Activated CD4-positive, CD25-positive, alpha-beta regulatory T cell (primary cell): ENCODE measurements at regions not wholly inside any gene's neighbourhood (a gene's known extent, or its start where the extent isn't known, plus 50 kb on each side); places are given as distances from the start of the nearest gene placed in this dataset.
"Not testable (repeated sequence)": the region's sequence is repeated elsewhere in the genome, so short reads cannot be mapped to it uniquely, and the experiment has no call there.

ENCODE experiments used
- DNase-seq, 4 experiments: peaks; one replicate each; lab custom pipeline; 2025; lab: John Stamatoyannopoulos, UW

DNA sequence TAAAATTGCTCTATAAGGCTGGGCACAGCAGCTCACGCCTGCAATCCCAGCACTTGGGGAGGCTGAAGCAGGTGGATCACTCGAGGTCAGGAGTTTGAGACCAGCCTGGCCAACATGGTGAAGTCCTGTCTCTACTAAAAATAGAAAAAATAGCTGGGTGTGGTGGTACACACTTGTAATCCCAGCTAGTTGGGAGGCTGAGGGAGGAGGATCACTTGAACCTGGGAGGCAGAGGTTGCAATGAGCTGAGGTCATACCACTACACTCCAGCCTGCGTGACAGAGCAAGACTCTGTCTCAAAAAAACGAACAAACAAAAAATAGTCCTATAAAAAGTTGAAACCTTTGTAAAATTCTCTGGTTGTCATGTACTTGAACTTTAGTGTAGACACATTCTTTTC is 93.0 kb upstream of the KIF26B start:
- DNase-seq = not testable (repeated sequence)

DNA sequence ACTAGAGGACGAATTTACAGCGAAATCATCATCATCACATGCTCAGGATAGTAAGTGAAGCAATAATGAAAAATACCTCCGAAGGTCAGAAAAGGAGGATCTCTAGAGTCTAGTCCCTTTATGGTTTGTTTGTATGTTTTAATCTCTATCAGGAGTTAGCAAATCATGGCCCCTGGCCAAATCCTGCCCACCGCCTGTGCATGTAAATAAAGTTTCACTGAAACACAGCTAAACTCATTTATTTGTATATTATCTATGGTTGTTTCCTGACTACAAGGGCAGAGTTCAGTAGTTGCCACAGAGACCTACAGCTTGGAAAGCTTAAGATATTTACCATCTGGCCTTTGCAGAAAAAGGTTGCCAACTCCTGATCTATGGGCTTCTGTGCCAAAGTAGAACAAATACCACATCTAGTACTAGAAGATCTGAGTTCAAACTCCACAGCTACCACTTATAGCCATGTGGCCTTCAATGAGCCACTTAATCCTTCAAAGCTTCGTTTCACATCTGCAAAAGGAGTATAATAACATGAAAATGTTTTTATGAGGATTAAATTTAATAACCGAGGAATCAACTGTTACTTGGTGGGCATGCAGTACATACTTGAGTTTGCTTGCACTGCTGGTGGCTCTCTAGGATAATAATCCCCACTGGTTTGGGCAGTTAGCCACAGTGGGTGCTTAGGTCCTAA is 94.0 kb upstream of the KIF26B start:
- no peak for DNase-seq

DNA sequence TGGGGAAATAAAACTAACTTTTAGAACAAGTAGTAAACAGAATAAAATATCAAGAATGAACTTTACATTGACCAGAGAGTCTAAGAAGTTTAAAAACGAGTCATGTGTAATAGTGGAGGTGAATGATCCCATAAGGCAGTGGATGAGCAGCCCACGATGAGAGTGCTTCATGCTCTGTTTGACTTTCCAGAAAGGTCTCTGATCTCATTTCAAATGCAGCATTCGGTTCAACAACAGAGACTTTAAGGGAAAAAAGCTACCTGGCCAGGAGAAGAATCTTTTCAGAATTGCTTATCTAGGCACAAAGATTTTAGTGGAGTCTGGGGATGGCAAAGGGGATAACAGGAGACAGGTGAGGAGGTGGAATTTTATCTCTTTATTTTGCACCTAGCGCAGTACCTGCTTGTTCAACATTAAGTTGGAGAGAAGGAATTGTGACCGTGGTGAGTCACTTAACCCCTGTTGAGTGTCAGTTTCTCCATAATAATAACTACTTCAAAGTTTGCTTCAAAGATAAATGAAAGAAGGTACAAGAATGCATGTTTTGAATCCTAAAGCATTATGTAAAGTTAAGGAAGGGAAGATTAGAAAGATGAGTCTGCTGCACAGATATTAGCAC is 94.9 kb upstream of the KIF26B start:
- no peak for DNase-seq

DNA sequence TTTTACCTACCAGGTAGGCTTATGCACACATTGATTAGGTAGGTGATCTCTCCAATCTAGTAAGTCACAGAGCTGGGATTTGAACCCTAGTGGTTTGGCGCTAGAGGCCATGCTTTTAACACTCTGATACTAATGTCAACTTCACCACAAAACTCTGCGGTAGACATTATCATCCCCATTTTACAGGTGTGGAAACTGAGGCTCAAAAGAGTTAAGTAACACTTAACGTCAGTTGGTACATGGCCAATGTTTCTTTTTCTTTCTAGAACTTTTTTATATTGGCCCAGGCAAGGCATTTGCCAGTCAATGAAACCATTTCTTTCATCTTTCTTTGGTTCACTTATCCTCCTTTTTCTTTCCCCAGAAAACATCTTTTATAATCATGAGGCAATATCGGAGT is 95.9 kb upstream of the KIF26B start:
- no peak for DNase-seq

DNA sequence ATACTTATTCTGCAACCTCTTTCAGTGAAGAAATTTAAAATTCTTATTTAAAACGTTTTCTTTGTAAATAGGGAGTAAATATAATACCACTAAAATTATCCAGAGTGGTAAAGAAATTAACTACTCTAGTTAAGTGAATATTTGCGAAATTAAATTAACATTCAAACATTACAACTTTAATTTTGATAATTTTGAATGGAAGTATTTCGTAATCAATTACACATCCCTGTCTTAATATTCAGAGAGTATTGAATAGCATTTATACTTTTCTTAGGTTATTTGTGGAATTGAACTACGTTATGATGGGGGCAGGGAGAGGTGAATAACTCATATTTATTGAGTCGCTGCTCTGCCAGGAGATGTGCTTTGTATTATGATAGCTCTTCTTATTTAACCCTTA is 96.3 kb upstream of the KIF26B start:
- no peak for DNase-seq

DNA sequence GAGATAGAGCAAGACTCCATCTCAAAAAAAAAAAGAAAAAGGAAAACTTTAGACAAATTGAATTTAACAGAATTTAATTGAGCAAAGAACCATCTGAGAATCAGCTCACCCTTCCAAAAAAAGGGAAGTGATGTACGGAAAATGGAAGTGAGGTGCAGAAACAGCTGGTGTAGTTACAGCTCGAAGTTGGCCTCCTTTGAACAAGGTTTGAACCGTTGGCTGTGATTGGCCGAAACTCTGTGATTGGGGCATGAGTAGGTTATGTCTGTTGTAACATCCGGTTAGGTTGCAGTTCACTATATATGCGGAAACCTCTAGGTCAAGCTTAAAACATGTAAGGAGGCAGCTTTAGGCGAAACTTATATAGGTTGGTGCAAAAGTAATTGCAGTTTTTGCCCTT is 97.9 kb upstream of the KIF26B start:
- no peak for DNase-seq

DNA sequence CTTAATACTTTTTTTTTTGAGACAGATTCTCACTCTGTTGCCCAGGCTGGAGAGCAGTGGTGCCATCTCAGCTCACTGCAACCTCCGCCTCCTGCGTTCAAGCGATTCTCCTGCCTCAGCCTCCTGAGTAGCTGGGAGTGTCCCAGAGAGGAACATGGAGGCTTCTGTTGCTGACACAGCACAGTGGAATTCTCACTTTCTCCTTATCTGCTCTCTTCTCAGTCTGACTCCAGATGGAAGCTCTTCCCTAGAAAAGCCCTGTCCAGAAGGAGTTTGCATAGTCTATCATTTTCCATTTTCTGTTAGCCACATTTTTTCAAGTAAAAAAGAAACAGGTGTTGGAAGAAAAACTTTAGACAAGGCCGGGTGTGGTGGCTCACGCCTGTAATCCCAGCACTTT is 98.5 kb upstream of the KIF26B start:
- DNase-seq = not testable (repeated sequence)

DNA sequence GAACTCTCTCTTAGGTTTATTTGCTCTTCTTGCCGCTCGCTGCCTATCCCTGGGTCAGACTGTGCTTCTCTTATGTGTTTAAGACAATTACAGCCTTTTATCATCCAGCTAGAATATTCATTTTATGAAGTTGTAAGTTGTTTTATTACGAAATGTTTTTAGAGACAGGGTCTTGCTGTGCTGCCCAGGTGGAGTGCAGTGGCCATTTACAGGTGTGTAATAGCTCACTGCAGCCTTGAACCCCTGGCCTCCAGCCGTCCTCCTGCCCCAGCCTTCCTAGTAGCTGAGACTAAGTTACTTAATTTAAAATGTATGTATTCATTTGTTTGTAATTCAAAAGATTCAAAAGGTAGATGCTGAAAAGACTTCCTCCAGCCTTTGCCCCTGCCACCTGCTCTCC is 99.0 kb upstream of the KIF26B start:
- DNase-seq = no peak

DNA sequence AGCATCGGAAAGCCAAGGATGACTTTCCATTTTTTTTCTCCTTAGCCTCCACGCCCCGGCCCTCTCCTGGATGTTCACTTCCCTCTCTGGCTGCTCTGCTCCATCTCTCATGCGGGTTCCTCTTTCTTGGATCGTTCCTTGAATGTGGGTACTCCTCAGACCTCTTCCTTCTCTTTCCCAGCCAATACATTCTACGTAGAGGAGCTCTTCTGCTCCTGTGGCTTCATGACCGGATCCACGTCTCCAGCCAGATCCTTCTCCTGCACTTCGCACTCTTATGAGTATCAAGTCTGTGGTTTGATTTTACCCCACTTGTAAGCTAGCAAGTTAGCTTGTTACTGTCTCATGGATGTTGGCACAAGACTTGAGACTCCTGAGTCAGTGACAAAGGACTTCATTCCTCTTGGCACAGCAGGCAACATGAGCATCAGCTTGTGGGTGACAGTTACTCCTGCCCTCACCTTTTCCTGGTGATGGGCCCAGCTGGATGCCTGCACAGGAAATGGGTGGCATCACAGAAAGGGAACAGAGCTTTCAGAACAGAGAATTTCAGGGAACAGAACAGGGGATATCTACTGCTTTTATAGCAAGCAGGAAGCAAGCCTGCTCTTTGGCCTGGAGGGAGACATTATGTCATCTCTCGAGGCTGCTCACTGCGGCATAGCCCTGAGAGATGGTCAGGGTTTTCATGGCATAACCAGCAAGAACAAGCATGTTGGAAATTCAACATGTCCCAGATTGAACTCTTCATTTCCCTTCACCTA is 100.1 kb upstream of the KIF26B start:
- no peak for DNase-seq

DNA sequence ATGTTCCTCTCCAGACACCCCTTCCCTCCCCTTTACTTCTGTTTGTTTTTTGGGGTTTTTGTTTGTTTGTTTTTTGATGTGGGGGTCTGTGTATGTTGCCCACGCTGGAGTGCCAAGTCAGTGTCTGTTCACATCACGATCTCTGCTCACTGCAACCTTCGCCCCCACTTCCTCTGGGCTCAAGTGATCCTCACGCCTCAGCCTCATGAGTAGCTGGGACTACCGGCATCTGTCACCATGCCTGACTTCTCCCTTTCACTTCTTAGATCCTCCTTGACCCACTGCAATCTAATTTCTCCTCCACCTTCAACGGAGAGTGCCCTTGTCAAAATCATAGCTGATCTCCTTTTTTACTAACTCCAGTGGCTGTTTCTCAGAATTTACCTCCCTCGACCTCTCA is 100.7 kb upstream of the KIF26B start:
- no peak for DNase-seq

DNA sequence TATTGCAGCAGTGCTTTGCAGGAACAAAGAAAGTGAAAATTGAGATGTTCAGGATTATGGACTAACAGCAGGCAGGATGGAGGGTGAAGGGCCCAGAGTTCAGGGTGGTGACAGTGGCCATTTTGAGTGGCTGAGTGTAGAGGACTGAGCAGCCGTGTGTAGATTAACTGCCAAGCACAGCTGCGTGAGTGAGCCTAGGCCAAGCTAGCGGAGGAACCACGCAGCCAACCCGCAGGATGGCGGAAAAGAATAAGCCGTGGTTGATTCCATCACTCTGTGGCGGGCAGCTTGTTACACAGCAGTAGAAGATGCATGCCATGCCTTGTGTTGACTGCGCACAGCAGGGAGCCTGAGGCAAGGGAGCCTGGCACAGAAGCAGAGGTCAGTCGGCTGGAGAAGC is 102.5 kb upstream of the KIF26B start:
- DNase-seq = no peak

DNA sequence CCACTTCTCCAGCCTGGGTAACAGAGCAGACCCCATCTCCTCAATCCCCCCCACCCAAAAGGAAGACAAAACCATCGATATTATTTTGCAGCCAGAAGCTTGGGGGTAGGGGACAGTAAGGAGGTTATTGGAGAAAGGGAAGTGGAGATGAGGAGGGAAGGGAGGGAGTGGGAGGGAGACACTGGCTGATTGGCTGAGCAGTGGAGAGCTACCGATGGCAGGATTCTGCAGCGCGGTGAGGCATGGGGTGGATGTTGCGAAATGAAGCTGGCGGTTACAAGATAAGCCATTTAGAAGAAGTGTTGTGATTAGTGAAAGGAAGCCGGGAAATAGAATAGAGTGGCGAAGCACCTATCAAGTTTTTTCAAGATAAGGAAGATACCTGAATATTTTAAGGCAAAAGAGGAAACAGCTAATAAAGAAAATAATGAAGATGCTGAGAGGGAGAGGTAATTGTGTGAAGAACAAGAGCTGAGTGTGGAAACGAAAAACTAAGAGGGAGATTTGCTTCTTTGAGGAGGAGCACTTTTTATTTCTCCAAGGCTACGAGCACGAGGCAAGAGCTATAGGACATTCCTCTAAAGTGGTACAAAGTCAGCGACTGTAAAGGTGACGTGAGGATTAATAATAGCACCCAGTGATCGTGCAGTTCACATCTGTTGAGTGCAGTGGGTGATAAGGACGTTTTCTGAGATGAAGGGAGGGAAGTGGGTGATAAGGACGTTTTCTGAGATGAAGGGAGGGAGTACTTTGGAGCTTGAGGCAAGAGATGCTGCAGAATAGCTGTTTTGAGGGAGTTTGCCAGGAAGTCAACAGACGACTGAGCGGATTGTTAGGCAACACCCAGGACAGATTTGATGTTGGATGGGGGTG is 103.2 kb upstream of the KIF26B start:
- no peak for DNase-seq

DNA sequence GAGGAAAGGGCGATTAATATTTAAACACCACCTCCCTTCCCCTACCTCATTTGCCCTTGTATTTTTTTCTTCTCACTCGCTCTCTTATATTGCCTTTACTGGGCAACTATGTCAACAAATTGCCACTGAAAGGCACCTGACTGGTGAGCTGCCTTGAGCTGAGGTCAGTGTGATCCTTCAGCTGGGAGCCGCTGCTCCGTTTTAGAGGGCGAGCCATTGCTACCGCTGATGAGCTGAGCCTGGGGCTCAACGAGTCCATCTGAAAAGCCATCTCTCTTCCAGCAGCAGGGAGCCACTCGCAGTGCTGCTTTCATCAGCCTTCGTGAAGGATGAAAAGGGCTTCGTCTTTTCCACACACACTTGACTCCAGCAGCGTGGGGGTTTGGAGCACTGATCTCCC is 108.0 kb upstream of the KIF26B start:
- DNase-seq = no peak

DNA sequence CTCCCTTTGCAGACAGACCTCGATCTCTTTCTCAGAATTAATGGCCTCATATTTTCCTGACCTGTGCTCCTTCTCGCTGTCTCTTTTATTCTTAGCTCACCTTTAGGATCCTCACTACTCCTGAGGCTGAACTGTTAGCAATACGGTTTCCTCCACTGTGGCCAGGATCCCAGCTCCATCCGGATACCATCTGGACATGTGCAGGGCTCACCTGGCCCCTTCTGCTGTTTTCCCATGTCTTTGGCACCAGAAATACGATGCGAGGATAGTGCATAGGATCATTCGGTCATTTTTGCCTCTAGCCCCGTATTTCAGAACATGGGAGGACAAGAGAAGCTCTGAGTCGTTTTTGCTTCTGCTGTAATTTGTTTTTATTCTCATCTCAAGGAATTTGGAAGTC is 108.5 kb upstream of the KIF26B start:
- DNase-seq = no peak

DNA sequence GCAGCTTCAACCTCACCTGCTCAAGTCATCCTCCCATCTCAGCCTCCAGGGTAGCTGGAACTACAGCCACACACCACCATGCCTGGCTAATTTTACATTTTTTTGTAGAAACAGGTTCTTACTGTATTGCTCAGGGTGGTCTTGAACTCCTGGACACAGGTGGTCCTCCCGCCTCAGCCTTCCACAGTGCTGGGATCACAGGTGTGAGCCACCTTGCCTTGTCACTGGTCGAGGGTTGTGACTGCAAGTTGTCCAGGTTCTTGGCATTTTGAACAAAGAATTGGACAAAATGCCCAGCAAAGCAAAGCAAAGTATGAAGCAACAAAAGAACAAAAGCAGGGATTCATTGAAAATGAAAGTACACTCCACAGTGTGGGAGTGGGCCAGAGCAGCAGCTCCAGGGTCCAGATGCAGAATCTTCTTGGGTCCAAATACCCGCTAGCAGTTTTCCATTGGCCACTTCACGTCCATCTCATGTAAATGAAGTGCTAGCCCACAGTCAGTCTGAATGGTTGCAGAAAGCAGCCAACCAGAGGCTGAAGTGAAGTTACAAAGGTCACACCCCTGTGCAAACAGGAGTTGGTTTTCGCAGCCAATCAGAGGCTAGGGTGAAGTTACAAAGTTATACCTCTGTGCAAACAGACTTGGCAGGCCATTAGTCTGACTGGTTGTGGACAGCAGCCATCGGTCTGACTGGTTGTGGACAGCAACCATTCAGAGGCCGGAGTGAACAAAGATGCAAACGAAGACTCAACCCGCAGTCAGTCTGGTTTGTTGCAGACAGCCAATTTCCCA is 109.5 kb upstream of the KIF26B start:
- no peak for DNase-seq

DNA sequence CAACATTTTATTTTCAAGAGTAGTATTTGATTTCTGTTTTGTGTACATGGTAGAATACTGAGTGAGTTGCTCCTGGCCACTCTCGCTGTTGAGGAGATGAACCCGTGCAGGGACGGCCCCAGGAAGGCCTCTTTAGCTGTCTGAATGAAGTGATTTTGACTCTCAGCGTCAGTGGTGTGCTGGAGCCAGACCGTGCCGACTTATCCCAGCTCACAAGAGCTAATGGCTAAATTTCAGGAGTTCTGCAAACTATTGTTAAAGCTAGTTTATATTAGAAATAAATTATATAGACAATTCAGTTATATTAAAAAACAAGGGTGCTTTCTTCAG is 111.2 kb upstream of the KIF26B start:
- DNase-seq = no peak

DNA sequence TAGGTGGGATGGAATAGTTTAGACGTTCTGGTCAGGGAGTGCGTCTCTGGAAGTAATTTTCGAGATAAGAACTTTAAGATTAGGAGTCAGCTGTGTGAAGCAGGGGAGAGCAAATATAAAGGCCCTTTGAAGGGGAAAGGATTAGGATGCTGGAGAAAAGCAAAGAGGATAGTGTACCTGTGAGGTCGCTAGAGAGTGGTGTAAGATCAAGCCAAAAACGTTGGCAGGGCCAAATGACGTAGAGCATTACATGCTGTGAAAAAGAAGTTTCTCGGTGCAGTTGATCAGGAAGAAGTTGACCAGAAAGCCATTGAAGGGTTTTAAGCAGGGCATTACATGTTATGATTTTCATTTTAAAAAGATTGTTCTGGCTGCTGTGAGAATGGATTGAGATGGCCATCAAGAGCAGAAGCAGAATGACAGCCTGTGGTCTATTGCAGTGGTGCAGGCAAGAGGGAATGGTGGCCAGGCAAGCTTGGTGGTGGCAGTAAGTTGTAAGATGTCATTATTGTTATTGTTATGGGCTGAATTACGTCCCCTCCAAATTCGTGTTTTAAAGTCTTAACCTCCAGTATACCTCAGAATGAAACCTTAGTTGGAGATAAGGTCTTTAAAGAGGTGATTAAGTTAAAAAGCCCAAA is 113.6 kb upstream of the KIF26B start:
- DNase-seq = no peak

DNA sequence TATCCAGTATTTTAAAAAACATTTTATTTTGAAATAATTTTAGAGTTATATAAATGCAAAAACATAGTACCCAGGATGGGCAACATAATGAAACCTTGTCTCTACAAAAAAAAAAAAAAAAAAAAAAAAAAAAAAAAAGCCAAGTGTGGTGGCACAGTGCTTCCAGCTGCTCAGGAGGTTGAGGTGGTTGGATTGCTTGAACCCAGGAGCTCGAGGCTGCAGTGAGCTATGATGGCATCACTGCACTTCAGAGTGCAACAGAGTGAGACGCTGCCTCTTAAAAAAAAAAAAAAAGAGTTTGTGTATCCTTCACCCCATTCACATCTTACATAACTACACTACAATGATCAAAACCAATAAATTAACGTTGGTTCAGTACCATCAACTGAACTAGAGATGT is 115.6 kb upstream of the KIF26B start:
- no peak for DNase-seq

DNA sequence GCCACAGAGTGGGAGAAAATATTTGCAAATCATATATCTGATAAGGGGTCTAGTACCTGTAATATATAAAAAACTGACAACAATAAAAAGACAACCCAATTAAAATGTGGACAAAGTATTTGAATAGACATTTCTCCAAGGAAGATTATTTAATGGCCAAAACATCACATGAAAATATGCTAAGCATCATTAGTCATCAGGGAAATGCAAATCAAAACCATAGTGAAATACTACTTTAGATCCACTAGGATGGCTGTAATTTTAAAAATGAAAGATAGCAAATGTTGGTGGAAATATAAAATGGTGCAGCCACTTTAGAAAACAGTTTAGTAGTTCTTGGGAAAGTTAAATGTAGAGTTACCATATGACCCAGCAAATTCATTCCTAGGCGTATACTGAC is 118.7 kb upstream of the KIF26B start:
- no peak for DNase-seq

DNA sequence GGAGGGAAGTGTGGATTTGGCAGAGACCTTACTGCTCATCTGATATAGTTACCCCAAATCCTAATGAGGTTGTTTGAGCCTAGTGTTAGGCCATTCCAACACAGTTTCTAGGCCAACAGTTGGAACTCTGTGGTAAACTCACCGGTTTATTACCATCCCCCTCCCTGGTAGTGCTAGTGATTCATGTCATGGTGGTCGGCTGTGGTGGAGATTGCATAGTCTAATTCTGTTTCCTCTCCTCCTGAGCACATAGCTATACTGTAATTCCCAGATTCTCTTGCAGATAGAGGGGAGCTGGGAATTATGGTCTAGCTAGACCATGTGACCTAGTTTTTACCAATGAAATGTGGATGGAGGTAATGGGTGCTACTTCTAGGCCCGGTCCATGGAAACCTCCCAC is 123.7 kb upstream of the KIF26B start:
- DNase-seq = no peak

DNA sequence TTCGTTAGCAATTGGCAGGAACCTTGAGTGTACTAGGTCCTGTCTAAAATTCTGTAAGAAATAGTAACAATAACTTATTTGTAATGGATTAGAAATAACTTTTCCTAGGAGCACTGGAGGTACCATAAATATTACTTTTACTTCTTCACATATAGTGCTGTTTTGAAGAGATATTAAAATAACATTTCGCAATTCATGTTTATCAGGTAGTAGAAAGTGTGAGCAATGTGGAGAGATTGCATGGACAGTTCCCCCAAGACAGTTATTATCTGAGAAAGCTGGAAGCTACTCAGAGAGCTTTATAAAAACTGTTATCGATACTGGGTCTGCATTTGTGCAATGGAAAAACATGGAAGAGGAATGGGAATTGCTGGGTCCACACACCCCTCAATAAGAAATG is 128.5 kb upstream of the KIF26B start:
- DNase-seq = no peak
